ENCODE measurements at regions not wholly inside any gene's neighbourhood (a gene's known extent, or its start where the extent isn't known, plus 50 kb on each side); places are given as distances from the start of the nearest gene placed in this dataset.

DNA sequence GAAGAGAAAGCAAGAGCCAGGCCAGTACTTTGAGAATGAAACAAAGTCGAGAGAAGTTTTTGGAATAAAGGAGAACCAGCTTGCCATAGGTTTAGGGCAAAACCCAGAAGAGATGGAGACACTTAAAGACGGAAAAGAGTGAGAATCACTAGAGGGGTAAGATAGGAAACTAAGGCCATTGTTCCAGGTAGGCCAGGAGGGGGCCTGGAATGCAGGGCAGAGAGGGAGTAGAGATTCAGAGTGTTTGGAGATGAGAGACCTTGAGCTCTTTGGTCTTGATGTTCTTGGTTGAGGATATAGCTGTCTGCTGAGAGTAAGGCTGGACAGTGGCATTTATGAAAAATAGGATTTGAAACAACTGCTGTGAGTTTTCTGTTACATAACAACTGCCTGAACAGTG is 263.3 kb upstream of the POU2AF2 start:
- TF ChIP-seq, protein P1, sequence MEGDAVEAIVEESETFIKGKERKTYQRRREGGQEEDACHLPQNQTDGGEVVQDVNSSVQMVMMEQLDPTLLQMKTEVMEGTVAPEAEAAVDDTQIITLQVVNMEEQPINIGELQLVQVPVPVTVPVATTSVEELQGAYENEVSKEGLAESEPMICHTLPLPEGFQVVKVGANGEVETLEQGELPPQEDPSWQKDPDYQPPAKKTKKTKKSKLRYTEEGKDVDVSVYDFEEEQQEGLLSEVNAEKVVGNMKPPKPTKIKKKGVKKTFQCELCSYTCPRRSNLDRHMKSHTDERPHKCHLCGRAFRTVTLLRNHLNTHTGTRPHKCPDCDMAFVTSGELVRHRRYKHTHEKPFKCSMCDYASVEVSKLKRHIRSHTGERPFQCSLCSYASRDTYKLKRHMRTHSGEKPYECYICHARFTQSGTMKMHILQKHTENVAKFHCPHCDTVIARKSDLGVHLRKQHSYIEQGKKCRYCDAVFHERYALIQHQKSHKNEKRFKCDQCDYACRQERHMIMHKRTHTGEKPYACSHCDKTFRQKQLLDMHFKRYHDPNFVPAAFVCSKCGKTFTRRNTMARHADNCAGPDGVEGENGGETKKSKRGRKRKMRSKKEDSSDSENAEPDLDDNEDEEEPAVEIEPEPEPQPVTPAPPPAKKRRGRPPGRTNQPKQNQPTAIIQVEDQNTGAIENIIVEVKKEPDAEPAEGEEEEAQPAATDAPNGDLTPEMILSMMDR (IDR thresholded peaks at IDR 0.05), result no peak
- no peak for TF ChIP-seq SIN3A (IDR thresholded peaks at IDR 0.05; ENCODE audit: borderline replicate concordance, insufficient read depth, low read depth, low read length)
- no peak for TF ChIP-seq POLR2AphosphoS5 (IDR thresholded peaks at IDR 0.05; ENCODE audit: low read depth, low read length)
